GM21786 (cell line): ENCODE measurements at regions not wholly inside any gene's neighbourhood (a gene's known extent, or its start where the extent isn't known, plus 50 kb on each side); places are given as distances from the start of the nearest gene placed in this dataset.
"Not testable (repeated sequence)": the region's sequence is repeated elsewhere in the genome, so short reads cannot be mapped to it uniquely, and the experiment has no call there.

ENCODE experiments used
- ATAC-seq: cut with Tn5 transposase; IDR thresholded peaks from one replicate; pipeline ENCODE4 v1.9.1; 2021; ENCODE audit not compliant: unreplicated experiment

GRCh38 chr1:214095896-214096295 is 108.1 kb downstream of the PROX1 start:
- not testable (repeated sequence) for ATAC-seq

GRCh38 chr1:214101246-214101645 is 113.5 kb downstream of the PROX1 start:
- no peak for ATAC-seq

GRCh38 chr1:214101828-214102227 is 114.1 kb downstream of the PROX1 start:
- no peak for ATAC-seq

GRCh38 chr1:214102907-214103306 is 115.1 kb downstream of the PROX1 start:
- ATAC-seq: no peak

- no peak for ATAC-seq
Measured at GRCh38 chr1:214103778-214104177, 116.0 kb downstream of the PROX1 start.

DNA sequence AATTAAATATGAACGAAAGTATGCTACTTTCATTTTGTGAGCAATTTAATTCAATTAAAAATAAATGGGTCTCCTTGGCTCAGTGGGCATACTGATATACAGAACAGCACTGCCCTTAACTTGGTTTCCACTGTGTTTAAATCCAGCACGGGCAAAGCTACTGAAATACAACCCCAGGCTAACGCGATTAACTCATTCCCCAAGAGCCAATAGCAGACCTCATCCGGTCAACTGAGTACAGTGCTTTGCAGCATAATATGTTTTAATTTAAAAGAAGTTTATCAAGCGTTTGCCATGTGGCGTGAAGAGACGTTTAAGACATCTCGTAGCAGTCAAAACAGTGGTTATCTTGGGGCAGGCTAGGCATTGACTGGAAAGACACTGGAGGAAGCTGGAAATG is 118.6 kb downstream of the PROX1 start:
- ATAC-seq: no peak

DNA sequence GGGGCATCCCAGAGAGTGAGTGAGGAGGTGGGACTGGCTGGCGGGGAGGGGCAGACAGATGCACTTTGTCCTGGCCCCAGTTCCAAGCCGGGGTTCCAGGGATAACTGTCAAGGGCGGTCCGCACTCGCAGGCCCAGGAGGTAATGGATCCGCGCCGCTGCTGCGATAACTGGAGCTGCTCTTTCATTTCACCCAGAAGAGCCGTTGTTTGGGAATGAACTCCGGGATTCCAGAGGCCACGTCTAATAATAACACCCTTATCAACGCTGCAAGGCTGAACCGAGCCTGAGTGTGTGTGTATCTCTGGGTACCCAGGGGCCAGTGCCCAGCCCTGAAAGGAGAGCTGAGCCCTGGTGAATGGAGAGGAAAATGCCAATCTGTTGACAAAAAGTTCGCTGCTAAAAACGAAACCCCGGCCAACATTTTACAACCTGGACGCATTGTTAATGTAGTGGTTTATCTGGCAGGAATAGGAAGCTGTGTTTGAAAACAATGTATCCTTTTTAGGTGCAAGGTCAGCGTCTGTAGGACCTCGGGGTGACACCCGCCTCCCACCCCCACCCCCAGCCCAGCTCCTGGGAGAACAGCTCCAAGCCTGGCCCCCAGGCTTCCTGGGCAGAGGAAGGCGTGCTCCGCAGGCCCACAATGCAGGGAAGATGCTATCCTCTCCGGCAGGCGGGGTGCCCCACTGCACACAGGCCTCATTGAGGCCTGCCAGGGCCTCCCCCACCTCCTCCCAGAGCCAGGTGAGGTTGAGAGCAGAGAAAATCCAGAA is 119.7 kb downstream of the PROX1 start:
- no peak for ATAC-seq

DNA sequence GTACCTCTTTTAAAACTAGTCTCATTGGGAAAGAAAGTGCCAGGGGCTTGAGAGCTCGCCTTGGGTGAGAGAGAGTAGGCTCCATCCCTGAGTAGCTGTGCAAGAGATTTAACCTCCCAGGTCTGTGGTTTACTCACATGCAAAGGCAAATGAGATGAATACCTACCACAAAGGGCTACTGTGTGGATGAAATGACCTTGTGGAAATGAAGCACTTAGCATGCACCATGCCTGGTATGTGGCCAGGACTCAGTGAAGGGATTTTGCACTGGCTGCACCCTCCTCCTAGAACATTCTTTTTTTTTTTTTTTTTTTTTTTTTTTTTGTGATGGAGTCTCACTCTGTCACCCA is 120.3 kb downstream of the PROX1 start:
- ATAC-seq: no peak

- ATAC-seq: no peak
Measured at GRCh38 chr1:214111796-214112195, 124.0 kb downstream of the PROX1 start.

DNA sequence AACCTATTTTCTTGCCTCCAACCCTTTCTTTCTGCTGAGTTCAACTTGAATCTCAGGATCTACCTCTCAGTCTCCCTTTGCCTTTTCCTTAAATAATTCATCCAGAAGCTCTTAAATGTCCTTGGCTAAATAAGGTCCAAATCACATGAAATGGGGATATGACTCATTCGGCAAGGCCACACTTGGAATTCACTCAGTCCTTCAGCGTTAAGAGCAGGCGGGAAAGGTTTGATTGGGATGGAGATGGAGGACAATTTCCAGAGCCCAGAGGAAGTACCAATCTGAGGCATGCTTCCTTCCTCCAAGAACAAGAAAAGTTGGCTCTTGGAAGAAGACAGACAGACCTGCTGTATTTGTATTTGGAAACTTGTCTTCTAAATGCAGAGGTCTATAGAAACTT is 128.5 kb downstream of the PROX1 start:
- ATAC-seq: no peak

DNA sequence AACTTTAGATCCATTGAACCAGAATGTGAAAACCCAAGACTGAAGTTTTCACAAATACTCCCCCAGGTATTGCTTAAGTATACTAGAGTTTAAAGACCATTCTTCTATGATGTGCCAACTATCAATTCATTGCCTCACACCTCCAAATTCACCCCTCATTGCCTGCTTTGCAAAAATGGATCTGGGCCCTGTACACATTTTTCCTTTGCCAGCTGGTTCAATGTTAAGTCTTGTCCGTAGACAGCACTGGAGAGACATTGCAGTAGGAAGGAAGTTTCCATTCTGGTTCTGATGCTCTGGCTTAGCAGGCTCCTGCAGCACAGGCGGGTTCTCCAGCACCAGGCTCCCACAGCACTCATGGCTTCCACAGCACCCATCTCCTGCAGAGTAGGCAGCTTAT is 130.0 kb downstream of the PROX1 start:
- ATAC-seq: no peak

GRCh38 chr1:214120191-214120590 is 132.4 kb downstream of the PROX1 start:
- ATAC-seq: no peak

DNA sequence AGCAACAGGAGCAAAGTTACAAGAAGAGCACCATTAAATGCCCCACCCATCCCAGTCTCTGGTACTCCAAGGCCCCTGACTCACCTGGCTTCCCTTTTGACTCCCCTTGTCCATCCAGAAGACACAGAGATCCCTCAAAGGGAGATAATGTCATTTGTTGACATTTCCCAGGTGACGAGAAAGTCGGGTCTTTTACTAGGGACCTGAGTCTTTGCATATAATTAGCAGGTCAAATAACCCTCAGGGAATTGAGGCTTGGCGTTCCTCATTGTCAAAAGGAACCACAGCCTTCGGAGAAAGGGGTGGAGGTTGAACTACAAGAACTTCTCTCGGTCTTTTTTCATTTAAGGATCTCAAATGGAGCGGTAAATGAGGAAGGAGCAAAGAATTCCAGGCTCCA is 133.2 kb downstream of the PROX1 start:
- ATAC-seq: no peak

DNA sequence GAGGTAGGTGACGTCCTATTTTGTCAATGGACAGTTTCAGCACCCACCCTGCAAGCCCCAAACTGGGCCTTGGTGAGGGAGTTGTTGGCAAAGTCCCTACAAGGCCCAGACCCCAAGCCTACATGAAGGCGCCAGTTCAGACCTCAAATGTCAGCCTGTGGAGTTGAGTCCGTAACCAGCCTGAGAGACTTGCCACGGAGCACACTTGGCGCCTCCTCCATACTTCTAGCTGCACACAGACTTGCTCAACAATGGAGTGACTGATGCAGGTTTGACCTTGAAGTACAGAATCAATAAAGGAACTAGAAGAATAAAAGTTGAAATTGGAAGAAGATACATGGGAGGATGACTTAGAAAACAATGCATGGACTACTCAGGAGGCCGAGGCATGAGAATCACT is 134.3 kb downstream of the PROX1 start:
- ATAC-seq: no peak

GRCh38 chr1:214123061-214123784 is 135.4 kb downstream of the PROX1 start:
- peak; percentile 79 for ATAC-seq

- no peak for ATAC-seq
Measured at GRCh38 chr1:214124281-214124805, 136.6 kb downstream of the PROX1 start.

DNA sequence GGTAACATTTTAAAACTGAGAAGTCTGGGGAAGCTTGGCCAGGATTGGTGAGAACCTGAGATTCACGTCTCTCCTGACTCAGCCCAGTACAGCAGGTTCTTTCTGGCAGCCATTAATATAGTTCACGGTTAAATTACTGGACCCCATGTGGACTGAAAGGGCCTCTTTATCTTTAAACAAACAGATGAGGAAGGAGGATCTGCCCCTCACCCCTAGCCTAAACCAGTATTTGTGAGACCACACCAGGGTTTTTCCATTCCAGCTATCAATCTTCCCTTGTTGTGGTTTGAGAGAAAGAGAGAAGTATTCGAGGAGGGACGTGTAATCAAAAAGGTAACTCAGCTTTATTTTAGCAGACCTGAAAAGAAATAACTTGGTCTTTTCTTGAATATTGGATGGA is 137.1 kb downstream of the PROX1 start:
- no peak for ATAC-seq

DNA sequence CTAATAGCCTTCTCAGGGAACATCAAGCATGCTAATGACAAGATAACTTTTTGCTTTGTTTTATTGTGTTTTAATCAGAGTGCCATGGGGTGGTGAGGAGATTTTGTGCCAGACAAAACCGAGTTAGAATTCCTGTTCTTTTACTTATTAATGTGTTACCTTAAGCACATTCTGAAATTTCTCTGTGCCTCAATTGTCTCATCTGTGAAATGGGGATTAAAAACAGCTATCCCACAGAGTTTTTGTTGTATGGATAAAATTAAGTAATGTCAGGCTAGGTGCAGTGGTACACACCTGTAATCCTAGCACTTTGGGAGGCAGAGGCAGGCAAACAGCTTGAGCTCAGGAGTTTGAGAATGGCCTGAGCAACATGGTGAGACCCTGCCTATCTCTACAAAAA is 138.0 kb downstream of the PROX1 start:
- ATAC-seq: no peak

DNA sequence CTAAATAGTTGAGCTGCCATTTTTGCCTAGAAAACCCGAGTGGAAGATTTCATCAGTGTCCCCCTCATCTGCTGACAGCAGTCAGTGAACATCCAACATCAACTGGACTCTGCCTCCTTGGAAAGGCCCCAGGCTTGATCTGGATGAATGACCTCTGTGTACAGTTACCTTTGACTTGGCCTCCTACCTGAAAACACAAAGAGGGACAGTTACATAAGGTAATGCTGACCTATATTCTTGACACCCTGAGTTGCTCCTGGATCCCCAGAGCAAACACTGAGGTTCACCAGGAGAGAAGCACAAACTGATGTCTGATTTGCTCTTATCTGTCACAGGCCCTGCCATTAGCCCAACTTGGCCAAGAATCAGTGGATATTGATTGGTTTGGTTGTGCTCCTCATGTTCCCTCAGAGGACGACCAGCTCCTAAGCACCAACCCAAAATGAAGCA is 138.9 kb downstream of the PROX1 start:
- ATAC-seq: no peak

- no peak for ATAC-seq
Measured at GRCh38 chr1:214127705-214128104, 139.9 kb downstream of the PROX1 start.

- no peak for ATAC-seq
Measured at GRCh38 chr1:214135886-214136285, 145.1 kb upstream of the SMYD2 start.

DNA sequence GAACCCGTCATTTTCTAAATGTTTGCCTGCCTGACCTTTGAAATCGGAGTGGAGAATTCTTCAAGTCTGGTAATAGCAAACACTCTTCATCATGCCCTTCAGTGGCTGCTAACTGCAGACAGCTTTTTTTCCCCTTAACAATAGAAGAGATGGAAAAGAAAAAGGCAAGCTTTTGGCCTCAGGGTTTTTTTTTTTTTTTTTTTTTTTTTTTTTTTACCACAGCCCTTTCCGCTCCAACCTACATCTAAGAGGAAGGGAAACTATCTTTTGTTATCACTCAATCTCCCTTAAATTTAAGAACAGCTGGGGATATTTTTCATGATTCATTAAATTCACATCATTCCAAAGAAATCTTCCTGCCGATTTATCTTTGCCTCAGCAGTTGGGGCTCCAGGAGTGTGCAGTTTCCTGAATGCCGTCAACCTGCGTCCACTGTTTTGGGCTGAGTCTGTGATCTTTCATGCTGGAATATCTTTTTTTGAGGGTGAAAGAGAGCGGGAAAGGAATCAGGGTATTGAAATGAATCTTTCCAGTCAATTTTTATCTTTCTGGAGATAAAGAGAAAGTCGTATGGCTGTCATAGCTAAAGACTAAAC is 144.5 kb upstream of the SMYD2 start:
- no peak for ATAC-seq
